ENCODE measurements at regions not wholly inside any gene's neighbourhood (a gene's known extent, or its start where the extent isn't known, plus 50 kb on each side); places are given as distances from the start of the nearest gene placed in this dataset.
"Not testable (repeated sequence)": the region's sequence is repeated elsewhere in the genome, so short reads cannot be mapped to it uniquely, and the experiment has no call there.

DNA sequence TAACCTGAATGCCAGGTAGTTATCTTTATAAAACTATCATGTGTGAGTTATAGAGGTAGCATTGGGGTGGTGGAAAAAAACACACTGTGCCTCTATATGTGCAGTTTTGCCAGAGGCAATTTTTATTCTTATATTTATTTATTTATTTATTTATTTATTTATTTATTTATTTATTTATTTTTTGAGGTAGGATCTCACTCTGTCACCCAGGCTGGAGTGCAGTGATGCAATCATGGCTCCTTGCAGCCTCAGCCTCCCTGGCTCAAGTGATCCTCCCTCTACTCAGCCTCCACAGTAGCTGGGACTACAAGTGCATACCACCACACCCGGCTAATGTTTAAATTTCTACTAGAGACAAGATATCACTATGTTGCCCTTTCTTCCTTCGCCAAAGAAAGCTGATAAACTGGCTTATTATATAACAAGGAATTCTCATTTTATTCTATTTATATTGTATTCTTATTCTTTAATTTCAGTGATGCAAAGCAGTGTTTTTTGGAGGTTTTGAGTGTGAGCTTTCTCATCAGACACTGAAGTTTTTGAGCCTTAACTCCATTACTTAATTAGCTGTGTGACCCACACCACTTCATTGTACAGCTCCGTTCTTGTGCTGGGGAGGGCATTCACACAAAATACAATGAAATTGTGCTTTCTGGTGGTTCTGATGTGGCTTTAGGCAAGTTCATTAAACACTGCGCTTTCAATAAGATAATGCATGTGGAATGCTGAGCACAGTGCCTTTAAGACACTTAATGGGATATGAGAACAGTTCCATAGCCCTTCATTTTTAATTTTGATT lies 102.9 kb upstream of the TPTE start:
- TF ChIP-seq, protein P1, sequence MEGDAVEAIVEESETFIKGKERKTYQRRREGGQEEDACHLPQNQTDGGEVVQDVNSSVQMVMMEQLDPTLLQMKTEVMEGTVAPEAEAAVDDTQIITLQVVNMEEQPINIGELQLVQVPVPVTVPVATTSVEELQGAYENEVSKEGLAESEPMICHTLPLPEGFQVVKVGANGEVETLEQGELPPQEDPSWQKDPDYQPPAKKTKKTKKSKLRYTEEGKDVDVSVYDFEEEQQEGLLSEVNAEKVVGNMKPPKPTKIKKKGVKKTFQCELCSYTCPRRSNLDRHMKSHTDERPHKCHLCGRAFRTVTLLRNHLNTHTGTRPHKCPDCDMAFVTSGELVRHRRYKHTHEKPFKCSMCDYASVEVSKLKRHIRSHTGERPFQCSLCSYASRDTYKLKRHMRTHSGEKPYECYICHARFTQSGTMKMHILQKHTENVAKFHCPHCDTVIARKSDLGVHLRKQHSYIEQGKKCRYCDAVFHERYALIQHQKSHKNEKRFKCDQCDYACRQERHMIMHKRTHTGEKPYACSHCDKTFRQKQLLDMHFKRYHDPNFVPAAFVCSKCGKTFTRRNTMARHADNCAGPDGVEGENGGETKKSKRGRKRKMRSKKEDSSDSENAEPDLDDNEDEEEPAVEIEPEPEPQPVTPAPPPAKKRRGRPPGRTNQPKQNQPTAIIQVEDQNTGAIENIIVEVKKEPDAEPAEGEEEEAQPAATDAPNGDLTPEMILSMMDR (conservative IDR thresholded peaks at IDR 0.05; ENCODE audit: low read length): not testable (repeated sequence)
- TF ChIP-seq EZH2phosphoT487 (IDR thresholded peaks at IDR 0.05; ENCODE audit: borderline replicate concordance, low read depth, low read length): not testable (repeated sequence)

Data from OCI-LY7 (cell line).